ENCODE measurements at regions not wholly inside any gene's neighbourhood (a gene's known extent, or its start where the extent isn't known, plus 50 kb on each side); places are given as distances from the start of the nearest gene placed in this dataset.

- DNase-seq (ENCODE audit: low read depth in 2 of 2), result no peak
Measured at GRCh38 chr4:130163701-130164100, 1067.7 kb downstream of the C4orf33 start.

- no peak for DNase-seq (ENCODE audit: low read depth in 2 of 2)
Measured at GRCh38 chr4:130165381-130165780, 1069.4 kb downstream of the C4orf33 start.

GRCh38 chr4:130172156-130172555, 1076.2 kb downstream of the C4orf33 start:
- no peak for DNase-seq (ENCODE audit: low read depth in 2 of 2)

- no peak for DNase-seq (ENCODE audit: low read depth in 2 of 2)
Measured at GRCh38 chr4:130178106-130178505, 1082.2 kb downstream of the C4orf33 start.

- DNase-seq (ENCODE audit: low read depth in 2 of 2), result no peak
Measured at GRCh38 chr4:130183096-130183495, 1087.1 kb downstream of the C4orf33 start.

- no peak for DNase-seq (ENCODE audit: low read depth in 2 of 2)
Measured at GRCh38 chr4:130183766-130184165, 1087.8 kb downstream of the C4orf33 start.

GRCh38 chr4:130185123-130185522, 1089.2 kb downstream of the C4orf33 start:
- DNase-seq (ENCODE audit: low read depth in 2 of 2), result no peak

GRCh38 chr4:130186931-130187330, 1091.0 kb downstream of the C4orf33 start:
- no peak for DNase-seq (ENCODE audit: low read depth in 2 of 2)

GRCh38 chr4:130187587-130187986, 1091.6 kb downstream of the C4orf33 start:
- no peak for DNase-seq (ENCODE audit: low read depth in 2 of 2)

GRCh38 chr4:130192787-130193186, 1096.8 kb downstream of the C4orf33 start:
- DNase-seq (ENCODE audit: low read depth in 2 of 2), result no peak

GRCh38 chr4:130197946-130198345, 1102.0 kb downstream of the C4orf33 start:
- no peak for DNase-seq (ENCODE audit: low read depth in 2 of 2)

GRCh38 chr4:130203571-130203970, 1107.6 kb downstream of the C4orf33 start:
- no peak for DNase-seq (ENCODE audit: low read depth in 2 of 2)

- DNase-seq (ENCODE audit: low read depth in 2 of 2), result no peak
Measured at GRCh38 chr4:130210864-130211263, 1114.9 kb downstream of the C4orf33 start.

- no peak for DNase-seq (ENCODE audit: low read depth in 2 of 2)
Measured at GRCh38 chr4:130214268-130214667, 1118.3 kb downstream of the C4orf33 start.

GRCh38 chr4:130233377-130234047, 1137.6 kb downstream of the C4orf33 start:
- no peak for DNase-seq (ENCODE audit: low read depth in 2 of 2)

GRCh38 chr4:130238121-130238520, 1142.2 kb downstream of the C4orf33 start:
- DNase-seq (ENCODE audit: low read depth in 2 of 2), result no peak

- no peak for DNase-seq (ENCODE audit: low read depth in 2 of 2)
Measured at GRCh38 chr4:130249002-130249401, 1153.0 kb downstream of the C4orf33 start.

GRCh38 chr4:130257271-130257670, 1161.3 kb downstream of the C4orf33 start:
- DNase-seq (ENCODE audit: low read depth in 2 of 2), result no peak

- DNase-seq (ENCODE audit: low read depth in 2 of 2), result no peak
Measured at GRCh38 chr4:130266814-130267213, 1170.9 kb downstream of the C4orf33 start.

GRCh38 chr4:130288576-130288975, 1192.6 kb downstream of the C4orf33 start:
- DNase-seq (ENCODE audit: low read depth in 2 of 2), result no peak

GRCh38 chr4:130293692-130294091, 1197.7 kb downstream of the C4orf33 start:
- no peak for DNase-seq (ENCODE audit: low read depth in 2 of 2)

- DNase-seq (ENCODE audit: low read depth in 2 of 2), result no peak
Measured at GRCh38 chr4:130296448-130296847, 1200.5 kb downstream of the C4orf33 start.

GRCh38 chr4:130306566-130306965, 1210.6 kb downstream of the C4orf33 start:
- no peak for DNase-seq (ENCODE audit: low read depth in 2 of 2)

- DNase-seq (ENCODE audit: low read depth in 2 of 2), result no peak
Measured at GRCh38 chr4:130309221-130309620, 1213.3 kb downstream of the C4orf33 start.

All from stimulated activated CD8-positive, alpha-beta memory T cell treated with anti-CD3 and anti-CD28 coated beads, Interleukin-2, amount 100 ng/mL, for 1 hour (primary cell).